ENCODE measurements at regions not wholly inside any gene's neighbourhood (a gene's known extent, or its start where the extent isn't known, plus 50 kb on each side); places are given as distances from the start of the nearest gene placed in this dataset.
"Not testable (repeated sequence)": the region's sequence is repeated elsewhere in the genome, so short reads cannot be mapped to it uniquely, and the experiment has no call there.

GRCh38 chr2:7154656-7155055 lies 237.4 kb downstream of the RNF144A start:
- DNase-seq: no peak

GRCh38 chr2:7161501-7161900 lies 244.3 kb downstream of the RNF144A start:
- DNase-seq: no peak

- no peak for DNase-seq
These were observed 248.5 kb downstream of the RNF144A start for GRCh38 chr2:7165736-7166135.

- DNase-seq: no peak
These were observed 250.7 kb downstream of the RNF144A start for GRCh38 chr2:7167801-7168411.

- DNase-seq: peak; percentile 12
These were observed 252.4 kb downstream of the RNF144A start for GRCh38 chr2:7169593-7169992.

- not testable (repeated sequence) for DNase-seq
These were observed 261.8 kb downstream of the RNF144A start for GRCh38 chr2:7178996-7179395.

- DNase-seq: no peak
These were observed 263.6 kb downstream of the RNF144A start for GRCh38 chr2:7180638-7181370.

- DNase-seq: no peak
These were observed 265.3 kb downstream of the RNF144A start for GRCh38 chr2:7182525-7182924.

- no peak for DNase-seq
These were observed 271.9 kb downstream of the RNF144A start for GRCh38 chr2:7189106-7189505.

- DNase-seq: no peak
These were observed 273.5 kb downstream of the RNF144A start for GRCh38 chr2:7190587-7191324.

- no peak for DNase-seq
These were observed 274.7 kb downstream of the RNF144A start for GRCh38 chr2:7191932-7192331.

GRCh38 chr2:7193457-7193856 lies 276.2 kb downstream of the RNF144A start:
- no peak for DNase-seq

GRCh38 chr2:7194950-7195349 lies 277.7 kb downstream of the RNF144A start:
- no peak for DNase-seq

GRCh38 chr2:7196883-7197282 lies 279.7 kb downstream of the RNF144A start:
- DNase-seq: no peak

- DNase-seq: no peak
These were observed 284.6 kb downstream of the RNF144A start for GRCh38 chr2:7201851-7202250.

GRCh38 chr2:7203056-7203467 lies 285.9 kb downstream of the RNF144A start:
- peak; percentile 71 for DNase-seq

GRCh38 chr2:7205151-7205830 lies 288.1 kb downstream of the RNF144A start:
- no peak for DNase-seq

- no peak for DNase-seq
These were observed 289.0 kb downstream of the RNF144A start for GRCh38 chr2:7206111-7206810.

- no peak for DNase-seq
These were observed 290.4 kb downstream of the RNF144A start for GRCh38 chr2:7207631-7208030.

- no peak for DNase-seq
These were observed 292.7 kb downstream of the RNF144A start for GRCh38 chr2:7209757-7210555.

- no peak for DNase-seq
These were observed 293.5 kb downstream of the RNF144A start for GRCh38 chr2:7210712-7211111.

GRCh38 chr2:7225848-7226247 lies 308.6 kb downstream of the RNF144A start:
- no peak for DNase-seq

All from NCI-H510A treated with DMSO at 0.1 percent for 48 hours (cell line).